HG03558 (cell line): ENCODE measurements at regions not wholly inside any gene's neighbourhood (a gene's known extent, or its start where the extent isn't known, plus 50 kb on each side); places are given as distances from the start of the nearest gene placed in this dataset.
"Not testable (repeated sequence)": the region's sequence is repeated elsewhere in the genome, so short reads cannot be mapped to it uniquely, and the experiment has no call there.

Experiments used
- ATAC-seq: cut with Tn5 transposase; IDR thresholded peaks from one replicate; pipeline ENCODE4 v1.9.1; 2021; ENCODE audit warnings: moderate number of reproducible peaks; ENCODE audit not compliant: unreplicated experiment; ENCODE audit errors: extremely low read depth

DNA sequence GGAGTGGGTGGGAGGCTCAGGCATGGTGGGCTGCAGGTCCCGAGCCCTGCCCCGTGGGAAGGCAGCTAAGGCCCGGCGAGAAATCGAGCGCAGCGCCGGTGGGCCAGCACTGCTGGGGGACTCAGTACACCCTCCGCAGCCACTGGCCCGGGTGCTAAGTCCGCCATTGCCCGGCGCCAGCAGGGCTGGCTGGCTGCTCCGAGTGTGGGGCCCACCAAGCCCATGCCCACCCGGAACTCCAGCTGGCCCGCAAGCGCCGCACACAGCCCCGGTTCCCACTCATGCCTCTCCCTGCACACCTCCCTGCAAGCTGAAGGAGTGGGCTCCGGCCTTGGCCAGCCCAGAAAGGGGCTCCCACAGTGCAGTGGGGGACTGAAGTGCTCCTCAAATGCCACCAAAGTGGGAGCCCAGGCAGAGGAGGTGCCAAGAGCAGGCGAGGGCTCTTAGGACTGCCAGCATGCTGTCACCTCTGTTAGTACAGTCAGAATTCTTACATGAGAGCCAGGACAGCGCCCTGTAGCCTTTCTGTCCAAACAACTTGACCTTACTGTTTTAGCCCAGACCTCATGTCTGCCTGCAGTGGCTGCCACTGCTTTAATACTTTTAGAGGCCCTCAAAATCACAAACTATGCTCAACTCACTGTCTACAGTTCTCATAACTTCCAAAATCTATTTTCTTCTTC, 1117.9 kb downstream of the STIM2 start:
- ATAC-seq, result not testable (repeated sequence)

DNA sequence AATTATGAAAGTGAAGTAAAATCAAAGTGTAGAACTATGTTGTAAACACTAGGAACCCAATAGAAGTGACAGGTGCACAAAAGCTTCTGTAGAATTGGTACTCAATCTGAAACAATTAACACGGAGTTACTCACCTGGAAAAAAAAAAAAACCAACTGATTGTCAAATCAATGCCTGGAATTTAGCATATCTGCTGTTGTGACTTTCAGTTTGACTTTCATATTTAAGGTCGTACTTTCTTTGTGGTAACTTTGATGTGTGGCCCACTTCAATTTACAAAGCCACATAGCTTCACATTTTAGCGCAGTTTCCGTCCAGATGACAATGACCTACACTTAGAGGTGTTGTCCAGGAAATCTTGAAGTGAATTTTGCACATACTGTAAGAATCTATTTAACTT, 1124.9 kb downstream of the STIM2 start:
- ATAC-seq, result no peak

DNA sequence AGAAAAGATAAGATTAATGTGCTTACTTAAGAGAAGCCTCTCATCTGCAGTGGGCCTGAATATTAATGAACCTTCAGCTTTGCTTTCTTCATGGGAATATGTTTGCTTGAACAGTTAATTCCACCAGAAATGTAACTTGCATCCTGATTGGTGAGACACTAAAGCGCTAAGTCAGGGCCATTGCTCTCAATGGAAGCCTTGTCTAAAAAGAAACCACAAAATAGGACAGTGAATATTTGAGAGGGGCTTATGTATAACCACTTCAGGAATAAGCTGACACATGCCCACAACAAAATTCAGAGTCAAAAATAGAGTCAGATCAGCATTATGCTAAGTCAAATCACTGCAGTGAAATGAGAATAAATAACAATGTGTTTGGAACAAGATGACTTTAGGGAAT, 1125.8 kb downstream of the STIM2 start:
- ATAC-seq, result no peak

DNA sequence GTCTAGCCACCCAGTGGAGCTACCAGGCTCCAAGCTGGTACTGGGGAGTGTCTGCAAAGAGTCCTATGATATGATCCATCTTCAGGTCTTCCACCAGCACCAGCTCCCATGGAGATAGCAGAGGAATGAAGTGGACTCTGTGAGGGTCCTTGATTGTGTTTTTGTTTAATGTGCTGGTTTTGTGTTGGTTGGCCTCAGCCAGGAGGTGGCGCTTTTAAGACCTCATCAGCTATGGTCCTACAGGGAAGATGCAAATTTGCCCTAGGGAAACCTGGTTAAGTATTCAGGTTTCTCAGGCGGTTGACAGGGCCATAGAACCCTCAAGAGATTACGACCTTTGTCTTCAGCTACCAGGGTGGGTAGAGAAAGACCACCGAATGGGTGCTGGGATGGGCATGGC, 1141.1 kb downstream of the STIM2 start:
- no peak for ATAC-seq

DNA sequence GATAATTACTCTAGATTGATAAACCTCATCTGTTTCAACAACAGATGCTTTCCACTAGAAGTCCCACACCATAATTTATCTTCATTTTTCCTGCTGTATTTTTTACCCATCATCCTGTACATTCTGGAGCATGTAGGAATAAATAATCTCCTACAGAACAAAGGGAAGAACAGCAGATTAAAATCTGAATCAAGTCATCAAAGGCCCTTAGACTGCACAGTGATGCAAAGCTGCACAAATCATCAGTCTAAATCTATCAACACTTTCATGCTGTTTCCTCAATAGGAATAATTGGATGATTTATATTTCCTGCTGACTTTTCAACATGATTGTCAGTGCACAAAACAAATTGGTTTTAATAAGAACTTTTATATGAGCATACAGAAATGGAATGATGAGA, 1143.9 kb downstream of the STIM2 start:
- ATAC-seq, result no peak

DNA sequence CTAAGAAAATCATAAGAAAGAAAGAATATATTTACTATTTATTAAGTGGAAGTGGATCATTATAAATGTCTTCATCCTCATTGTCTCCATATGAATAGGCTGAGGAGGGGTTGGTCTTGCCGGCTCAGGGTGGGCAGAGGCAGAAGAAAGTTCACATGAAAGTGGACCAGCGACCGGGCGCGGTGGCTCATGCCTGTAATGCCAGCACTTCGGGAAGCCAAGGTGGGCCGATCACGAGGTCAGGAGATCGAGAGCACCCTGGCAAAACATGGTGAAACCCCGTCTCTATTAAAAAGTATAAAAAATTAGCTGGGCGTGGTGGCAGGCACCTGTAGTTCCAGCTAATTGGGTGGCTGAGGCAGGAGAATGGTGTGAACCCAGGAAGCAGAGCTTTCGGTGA, 1145.4 kb downstream of the STIM2 start:
- no peak for ATAC-seq

DNA sequence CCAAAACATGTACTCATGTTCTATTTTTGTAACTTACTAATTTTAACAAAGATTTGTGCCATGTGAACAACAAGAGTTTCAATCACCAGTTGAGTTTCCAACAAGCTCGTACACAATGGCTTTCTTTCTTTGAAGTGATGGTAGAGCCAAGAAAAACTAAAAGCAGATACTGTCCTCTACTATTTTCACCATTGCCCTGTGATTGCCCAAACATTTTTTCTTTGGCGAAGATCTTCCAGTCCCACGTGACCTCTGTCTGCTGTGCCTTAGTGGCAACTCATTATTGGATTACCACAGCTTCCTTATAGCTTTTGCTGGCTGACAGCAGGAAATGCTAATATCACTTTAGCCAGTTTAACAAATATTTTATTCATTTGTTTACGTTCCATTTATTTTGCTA, 1147.1 kb downstream of the STIM2 start:
- no peak for ATAC-seq

DNA sequence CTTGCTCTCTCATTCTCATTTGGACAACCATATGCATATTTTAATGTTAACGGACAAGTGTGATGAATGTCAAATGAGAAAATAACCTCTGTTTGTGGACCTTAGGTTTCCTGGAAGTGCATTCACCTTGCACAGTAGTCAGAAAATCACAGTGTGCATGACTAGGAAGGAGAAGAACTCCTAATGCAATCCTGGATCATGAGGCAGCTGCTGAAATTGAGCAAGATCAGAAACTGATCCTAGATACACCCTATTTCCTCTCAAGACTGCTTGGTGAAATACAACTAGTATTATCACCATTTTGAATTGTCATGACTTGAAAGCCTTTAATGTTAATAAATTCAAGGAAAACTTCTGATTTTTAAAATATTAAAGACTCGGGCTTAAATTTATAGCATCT, 1148.9 kb downstream of the STIM2 start:
- no peak for ATAC-seq

DNA sequence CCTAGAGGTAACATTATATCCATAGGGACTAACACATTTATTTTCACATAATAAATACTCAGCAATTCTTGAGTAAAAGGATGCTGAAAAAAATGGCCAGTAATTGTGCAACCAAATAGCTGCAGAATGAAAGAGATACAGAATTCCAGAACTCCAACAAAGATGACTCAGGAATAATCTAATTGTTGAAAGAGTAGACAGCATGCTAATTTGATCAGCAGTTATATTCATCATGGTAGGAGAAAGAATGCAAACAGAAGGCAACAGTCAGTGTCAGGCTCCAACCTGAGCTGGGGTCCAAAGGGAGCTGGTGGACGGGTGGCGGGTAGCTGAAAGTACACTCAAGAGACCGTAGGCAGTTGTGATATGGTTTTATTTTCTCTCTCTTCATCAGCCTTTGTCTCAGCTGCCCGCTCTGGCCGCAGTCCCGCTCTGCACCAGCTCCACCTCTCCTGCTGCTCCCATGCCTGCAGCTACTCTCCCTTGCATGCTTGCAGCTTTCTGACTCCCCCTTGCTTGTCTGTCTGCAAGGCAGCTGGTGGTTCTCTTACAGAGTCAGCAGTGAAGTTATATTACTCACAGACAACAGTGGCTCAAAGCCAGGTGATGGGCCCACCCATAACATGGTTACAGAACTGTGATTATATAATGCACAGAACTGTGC, 1150.1 kb downstream of the STIM2 start:
- ATAC-seq, result no peak

DNA sequence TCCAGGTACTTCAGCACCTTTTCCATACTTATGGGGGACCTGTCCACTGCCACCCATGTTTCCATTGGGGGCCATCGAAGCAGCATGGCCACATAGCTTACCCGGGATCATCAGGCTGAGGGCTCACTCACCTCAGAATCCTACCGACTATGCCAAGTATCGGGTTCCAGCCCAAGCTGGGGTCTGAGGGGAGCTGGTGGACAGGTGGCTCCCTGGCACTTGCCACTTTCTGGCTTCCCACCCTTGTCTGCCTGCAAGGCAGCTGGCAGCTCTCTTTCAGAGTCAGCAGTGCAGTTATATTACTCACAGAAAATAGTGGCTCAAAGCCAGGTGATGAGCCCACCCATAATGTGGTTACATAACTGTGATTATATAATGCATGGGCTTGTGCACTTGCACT, 1153.8 kb downstream of the STIM2 start:
- no peak for ATAC-seq

DNA sequence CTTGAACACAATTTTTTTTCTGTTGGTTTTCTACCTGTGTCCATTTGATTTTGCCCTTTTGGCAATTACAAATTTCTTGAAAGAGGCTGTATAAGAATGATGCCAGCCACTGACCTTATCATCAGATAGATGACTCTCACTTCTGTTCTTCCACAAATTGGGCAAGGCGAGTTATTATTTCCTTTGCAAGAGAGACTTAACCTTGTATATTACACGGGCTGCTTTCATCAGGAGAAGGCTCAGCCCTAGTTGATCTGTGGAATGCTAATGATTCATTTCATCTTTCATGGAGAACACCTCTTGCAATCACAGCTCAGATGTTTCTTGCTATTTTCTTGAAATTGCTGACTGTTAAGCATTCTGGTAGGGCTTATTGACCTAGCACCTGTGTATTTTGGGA, 1155.4 kb downstream of the STIM2 start:
- no peak for ATAC-seq

DNA sequence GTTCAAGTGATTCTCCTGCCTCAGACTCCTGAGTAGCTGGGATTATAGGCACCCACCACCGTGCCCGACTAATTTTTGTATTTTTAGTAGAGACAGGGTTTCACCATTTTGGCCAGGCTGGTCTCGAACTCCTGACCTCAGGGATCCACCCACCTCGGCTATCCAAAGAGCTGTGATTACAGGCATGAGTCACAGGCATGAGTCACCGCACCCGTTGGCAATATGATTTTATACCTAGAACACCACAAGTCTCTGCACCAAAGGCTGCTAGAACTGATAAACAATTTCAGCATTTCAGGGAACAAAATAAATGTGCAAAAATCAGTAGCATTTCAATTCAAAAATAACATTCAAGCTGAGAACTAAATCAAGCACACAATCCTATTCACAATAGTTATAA, 1177.6 kb downstream of the STIM2 start:
- not testable (repeated sequence) for ATAC-seq

DNA sequence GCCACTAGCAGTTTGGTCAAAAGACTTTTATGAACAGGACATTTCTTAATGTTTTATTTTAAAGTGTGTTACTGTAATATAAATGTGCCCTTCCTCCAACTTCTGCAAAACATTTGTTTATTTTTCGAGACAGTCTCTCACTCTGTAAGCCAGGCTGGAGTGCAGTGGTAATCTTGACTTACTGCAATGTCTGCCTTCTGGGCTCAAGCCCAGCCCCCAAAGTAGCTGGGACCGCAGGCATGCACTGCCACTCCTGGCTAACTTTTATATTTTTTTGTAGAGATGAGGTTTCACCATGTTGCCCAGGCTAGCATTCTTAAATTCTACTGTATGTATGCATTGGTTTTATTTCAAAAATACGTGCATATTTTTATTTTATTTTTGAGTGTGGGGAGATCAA, 1201.9 kb downstream of the STIM2 start:
- ATAC-seq, result no peak

DNA sequence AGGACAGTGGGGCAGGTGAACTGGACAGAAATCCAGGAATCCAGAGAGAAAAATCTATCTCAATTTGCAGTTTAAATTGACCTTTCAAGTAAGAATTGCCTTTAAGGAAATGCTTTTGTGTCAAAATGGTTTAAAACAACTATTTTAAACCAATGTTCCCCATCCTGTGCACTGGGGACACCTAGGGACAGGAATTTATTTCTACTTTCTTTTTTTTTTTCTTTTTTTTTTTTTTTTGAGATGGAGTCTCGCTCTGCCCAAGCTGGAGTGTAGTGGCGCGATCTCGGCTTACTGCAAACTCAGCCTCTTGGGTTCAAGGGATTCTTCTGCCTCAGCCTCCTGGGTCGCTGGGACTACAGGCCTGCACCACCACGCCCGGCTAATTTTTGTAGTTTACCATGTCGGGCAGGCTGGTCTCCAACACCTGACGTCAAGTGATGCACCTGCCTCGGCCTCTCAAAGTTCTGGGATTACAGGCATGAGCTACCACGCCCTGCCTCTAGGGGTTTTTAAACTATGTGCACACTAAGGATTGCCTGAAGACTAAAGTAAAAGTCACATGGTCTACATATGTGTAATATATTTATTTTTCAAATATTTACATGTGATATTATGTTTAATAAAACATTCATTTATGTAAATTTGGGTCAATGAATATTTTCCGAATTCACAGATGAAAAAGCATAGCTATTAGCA, 1213.4 kb downstream of the STIM2 start:
- ATAC-seq, result no peak

DNA sequence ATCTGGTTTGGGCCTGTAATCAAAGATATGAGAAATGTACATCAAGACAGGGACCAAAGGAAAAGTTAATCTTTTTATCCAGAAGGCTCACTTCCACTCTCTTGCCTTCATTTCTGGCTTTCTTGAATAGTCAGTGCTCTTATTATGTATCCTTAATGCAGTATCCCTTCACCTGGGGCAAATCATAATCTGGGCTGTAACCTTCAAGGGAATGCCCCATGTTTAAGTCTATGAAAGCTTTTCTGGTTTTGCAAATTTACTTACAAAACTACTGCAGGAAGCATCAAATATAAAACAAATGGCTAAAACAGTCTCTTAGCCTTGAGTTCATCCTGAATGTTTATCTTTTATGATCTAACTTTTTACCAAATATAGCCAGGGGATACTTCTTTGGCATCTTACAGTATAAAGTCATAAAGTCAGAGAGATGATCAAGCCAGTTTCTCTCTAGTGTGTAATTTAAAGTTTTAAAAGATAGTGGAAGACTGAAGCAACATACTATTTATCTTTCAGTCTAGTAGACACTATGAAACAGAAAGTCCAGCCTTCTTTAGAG, 1214.8 kb downstream of the STIM2 start:
- ATAC-seq, result no peak

DNA sequence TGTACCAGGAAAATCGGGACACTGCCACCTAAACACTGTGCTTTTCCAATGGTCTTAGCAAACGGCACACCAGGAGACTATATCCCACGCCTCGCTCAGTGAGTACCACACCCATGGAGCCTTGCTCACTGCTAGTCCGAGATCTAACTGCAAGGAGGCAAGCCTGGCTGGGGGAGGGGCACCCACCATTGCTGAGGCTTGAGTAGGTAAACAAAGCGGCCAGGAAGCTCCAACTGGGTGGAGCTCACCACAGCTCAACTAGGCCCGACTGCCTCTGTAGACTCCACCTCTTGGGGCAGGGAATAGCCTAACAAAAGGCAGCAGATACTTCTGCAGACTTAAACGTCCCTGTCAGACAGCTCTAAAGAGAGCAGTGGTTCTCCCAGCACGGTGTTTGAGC, 1216.6 kb downstream of the STIM2 start:
- ATAC-seq, result not testable (repeated sequence)

DNA sequence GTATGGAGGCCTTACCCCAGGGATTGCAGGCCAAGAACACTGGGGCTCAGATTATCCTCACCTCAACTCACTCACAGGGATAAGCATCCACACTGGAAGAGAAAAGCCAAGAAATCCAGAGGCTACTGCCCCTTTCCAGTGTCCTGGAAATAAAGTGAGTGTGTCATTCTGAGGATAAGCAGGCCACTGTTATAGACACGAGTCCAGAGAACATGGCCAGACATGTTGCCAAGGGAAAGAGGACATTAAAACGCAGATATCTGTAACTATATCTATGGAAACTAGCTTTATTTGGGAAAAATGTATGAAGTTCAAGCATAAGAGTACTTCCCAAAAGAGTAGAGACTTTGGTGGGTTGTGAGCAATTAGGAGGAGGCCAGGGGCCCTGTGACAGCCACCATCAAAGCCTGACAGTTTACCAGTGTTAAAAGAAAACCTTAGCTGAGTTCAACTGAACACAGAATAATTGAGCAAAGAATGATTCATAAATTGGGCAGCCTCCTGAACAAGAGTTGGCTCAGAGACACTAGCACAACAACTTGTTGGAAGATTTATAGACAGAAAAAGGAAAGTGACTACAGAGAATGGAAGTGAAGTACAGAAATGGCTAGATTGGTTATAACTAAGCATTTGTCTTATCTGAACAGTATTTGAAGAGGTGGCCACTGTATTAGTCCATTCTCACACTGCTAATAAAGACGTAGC, 1222.2 kb downstream of the STIM2 start:
- ATAC-seq, result no peak

DNA sequence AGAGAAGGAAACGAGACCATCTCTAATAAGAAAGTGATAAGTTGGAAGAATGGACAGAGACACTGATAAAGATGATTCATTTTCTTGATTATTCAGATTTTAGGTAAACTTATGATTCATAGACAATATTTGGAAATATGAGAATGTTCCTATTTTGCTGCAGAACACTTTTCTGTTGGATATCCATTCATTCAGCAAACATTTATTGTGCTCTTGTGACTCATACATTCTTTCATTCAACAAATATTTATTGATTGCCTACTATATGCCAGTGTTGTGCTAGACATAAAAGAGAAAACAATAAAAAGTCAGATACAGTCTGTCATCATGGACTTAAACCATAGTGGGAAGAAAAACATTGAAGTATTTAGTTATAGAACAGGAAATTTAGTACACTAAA, 1232.0 kb downstream of the STIM2 start:
- no peak for ATAC-seq

DNA sequence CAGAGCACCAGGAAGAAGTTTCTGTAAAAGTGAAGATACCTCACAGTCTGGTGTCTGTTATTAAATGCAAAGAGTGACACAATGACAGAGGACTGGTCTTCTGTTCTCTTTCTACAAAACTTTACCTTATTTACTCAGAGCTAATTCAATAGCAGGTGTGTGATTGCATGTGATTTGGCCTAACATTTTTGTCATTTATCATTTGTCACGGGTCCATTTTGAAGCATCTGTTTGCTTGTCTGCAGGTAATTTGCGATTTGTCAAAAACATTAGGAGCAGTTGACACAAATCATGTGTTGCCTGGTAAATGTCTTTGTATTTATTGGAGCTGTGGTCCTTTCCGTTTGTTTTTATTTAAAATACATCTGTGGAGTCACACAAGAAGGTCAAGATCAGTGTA, 1232.4 kb downstream of the STIM2 start:
- ATAC-seq, result no peak

DNA sequence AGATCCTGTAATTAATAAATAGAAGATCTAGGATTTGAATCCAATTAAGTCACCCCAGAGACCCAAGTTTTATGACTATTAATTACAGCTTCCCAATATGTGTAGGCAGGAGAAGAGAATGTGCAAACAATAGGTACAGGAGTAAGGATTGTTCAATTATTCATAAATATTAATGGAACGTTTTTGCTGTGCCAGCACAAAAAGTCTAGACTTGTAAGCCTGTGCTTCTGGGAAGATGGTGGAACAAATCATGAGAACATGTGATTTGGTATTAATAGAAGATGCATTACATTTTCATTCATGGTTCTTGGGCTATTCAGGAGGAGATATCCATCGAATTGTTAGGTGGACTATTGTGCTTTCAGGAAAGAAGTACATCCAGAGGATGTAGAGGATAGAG, 1240.9 kb downstream of the STIM2 start:
- no peak for ATAC-seq
